ENCODE measurements at regions not wholly inside any gene's neighbourhood (a gene's known extent, or its start where the extent isn't known, plus 50 kb on each side); places are given as distances from the start of the nearest gene placed in this dataset.

DNA sequence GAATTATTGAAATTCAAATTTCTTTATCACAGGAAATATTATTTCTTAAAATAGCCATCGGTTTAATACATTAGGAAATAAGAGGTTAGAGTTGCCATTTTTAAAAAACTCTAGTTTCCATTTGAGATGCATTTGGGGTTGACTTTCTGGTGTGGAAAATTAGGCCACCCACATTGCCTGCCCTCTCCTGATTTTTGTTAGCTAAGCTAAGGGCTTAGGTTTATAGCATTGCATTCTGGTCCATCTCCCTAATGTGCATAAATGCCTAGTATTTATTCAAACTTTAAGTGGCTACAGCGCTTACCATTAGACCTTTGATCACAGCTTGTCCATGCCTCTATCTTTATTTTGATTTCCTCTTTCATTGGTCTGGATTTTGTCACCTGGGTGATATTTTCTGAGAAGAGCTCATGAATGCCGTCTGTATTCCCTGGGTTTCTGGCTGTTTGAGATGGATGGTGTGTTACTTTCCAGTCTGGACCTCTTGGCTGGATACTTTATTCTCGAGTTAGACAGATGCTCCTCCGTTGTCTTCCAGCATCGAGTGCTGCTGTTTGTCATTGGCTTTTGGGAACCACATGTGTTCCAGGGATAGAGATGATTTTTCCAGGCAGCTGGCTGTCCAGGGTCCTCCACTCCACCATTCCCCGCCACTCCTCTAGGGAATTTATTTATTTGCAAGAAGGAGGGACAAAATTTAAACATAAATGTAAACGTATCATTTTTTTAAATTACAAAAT is 120.3 kb downstream of the KATNIP start:
- Histone ChIP-seq H3K14ac (replicated peaks; ENCODE audit: low read depth, low read length) (no peak overlapping the region), H2AK5ac (ENCODE audit: low read depth, low read length) (no peak overlapping the region), H2AFZ (replicated peaks; ENCODE audit: low read length, poor library complexity) (no peak overlapping the region), H2BK120ac (ENCODE audit: low read depth, low read length) (no peak overlapping the region), H3K9me1 (ENCODE audit: insufficient read depth, low read length) (no peaks in the 10 kb centered on the region), H3K9me3 (ENCODE audit: control insufficient read depth, insufficient read depth, low read length) (no peaks in the 10 kb centered on the region), H3K23ac (ENCODE audit: low read depth, low read length) (no peak overlapping the region), H3K4ac (ENCODE audit: low read depth, low read length) (no peak overlapping the region), H4K8ac (ENCODE audit: low read depth in 2 of 2, low read length in 2 of 2) (no peak overlapping the region), H4K5ac (ENCODE audit: low read depth, low read length) (no peak overlapping the region), H2BK20ac (ENCODE audit: low read depth, low read length) (no peak overlapping the region), H4K91ac (ENCODE audit: insufficient read depth, low read depth, low read length) (no peak overlapping the region), H3K79me1 (ENCODE audit: low read depth in 1 of 2, low read length in 2 of 2) (no peaks in the 10 kb centered on the region), H3K18ac (ENCODE audit: low read depth, low read length) (no peak overlapping the region), H3K27ac (ENCODE audit: insufficient read depth, low read length) (no peak overlapping the region), H2BK5ac (ENCODE audit: low read depth, low read length, poor library complexity, severe bottlenecking) (no peak overlapping the region), H3K27me3 (ENCODE audit: control insufficient read depth, insufficient read depth, low read length) (no peaks in the 10 kb centered on the region), H3K56ac (ENCODE audit: extremely low read depth, insufficient read depth, low read length) (no peak overlapping the region), H3K4me2 (ENCODE audit: low read depth, low read length) (no peak overlapping the region), H3K9ac (ENCODE audit: low read depth, low read length) (no peak overlapping the region), H3K4me1 (ENCODE audit: control insufficient read depth, insufficient read depth, low read length) (no peaks in the 10 kb centered on the region), H4K20me1 (ENCODE audit: insufficient read depth, low read length) (no peaks in the 10 kb centered on the region), H2AK9ac (replicated peaks; ENCODE audit: low read depth, low read length, poor library complexity) (no peak overlapping the region), H3K4me3 (ENCODE audit: insufficient read depth, low read depth, low read length) (no peak overlapping the region), H2BK15ac (ENCODE audit: low read depth, low read length) (no peak overlapping the region), H3K36me3 (ENCODE audit: control insufficient read depth, insufficient read depth, low read length) (no peaks in the 10 kb centered on the region)
- ATAC-seq (ENCODE audit: low read depth) (no peak), DNase-seq (no peak)
- ChIA-PET CTCF (interaction anchor here (0.9 kb wide), 1 partner anchor 8 kb away, joined by 3 read pairs; no protein-coding TSS in a partner anchor), POLR2A (ENCODE audit: unreplicated experiment) (no interaction called here)
- dilution Hi-C loops (cut with HindIII; ENCODE audit: low sequenced_read_pairs, unreplicated experiment), result no loop called here
- WGBS, 2 experiments (ENCODE audit: extremely low coverage in 2 of 2, insufficient read length in 1 of 2), result no CpG with 5 or more reads among the region's 8 CpGs
- no peak for TF ChIP-seq SMC3 (IDR thresholded peaks at IDR 0.05; ENCODE audit: low read depth, low read length)
- no peak for TF ChIP-seq FOS (IDR thresholded peaks at IDR 0.05; ENCODE audit: low read depth, low read length)
- TF ChIP-seq RCOR1 (IDR thresholded peaks at IDR 0.05; ENCODE audit: insufficient replicate concordance, low read length), result no peak
- TF ChIP-seq CEBPB (IDR thresholded peaks at IDR 0.05; ENCODE audit: low read depth, low read length), result no peak
- no peak for TF ChIP-seq MAFK (IDR thresholded peaks at IDR 0.05; ENCODE audit: low read depth, low read length)
- TF ChIP-seq MXI1 (IDR thresholded peaks at IDR 0.05; ENCODE audit: borderline replicate concordance, low read depth, low read length), result no peak
- no peak for TF ChIP-seq CHD1 (IDR thresholded peaks at IDR 0.05; ENCODE audit: low read depth, low read length)
- TF ChIP-seq POLR2A (IDR thresholded peaks at IDR 0.05; ENCODE audit: low read depth, low read length), result no peak
- no peak for TF ChIP-seq MAZ (IDR thresholded peaks at IDR 0.05; ENCODE audit: borderline replicate concordance, low read depth, low read length)
- TF ChIP-seq RAD21 (IDR thresholded peaks at IDR 0.05; ENCODE audit: low read length), result no peak
- TF ChIP-seq RFX5 (IDR thresholded peaks at IDR 0.05; ENCODE audit: low read depth, low read length), result no peak
- no peak for TF ChIP-seq NFE2L2 (IDR thresholded peaks at IDR 0.05; ENCODE audit: low read depth, low read length)
- TF ChIP-seq, protein P1, sequence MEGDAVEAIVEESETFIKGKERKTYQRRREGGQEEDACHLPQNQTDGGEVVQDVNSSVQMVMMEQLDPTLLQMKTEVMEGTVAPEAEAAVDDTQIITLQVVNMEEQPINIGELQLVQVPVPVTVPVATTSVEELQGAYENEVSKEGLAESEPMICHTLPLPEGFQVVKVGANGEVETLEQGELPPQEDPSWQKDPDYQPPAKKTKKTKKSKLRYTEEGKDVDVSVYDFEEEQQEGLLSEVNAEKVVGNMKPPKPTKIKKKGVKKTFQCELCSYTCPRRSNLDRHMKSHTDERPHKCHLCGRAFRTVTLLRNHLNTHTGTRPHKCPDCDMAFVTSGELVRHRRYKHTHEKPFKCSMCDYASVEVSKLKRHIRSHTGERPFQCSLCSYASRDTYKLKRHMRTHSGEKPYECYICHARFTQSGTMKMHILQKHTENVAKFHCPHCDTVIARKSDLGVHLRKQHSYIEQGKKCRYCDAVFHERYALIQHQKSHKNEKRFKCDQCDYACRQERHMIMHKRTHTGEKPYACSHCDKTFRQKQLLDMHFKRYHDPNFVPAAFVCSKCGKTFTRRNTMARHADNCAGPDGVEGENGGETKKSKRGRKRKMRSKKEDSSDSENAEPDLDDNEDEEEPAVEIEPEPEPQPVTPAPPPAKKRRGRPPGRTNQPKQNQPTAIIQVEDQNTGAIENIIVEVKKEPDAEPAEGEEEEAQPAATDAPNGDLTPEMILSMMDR (conservative IDR thresholded peaks at IDR 0.05; ENCODE audit: low read depth, low read length), result no peak
- TF ChIP-seq USF2 (IDR thresholded peaks at IDR 0.05; ENCODE audit: low read depth, low read length), result no peak
- TF ChIP-seq, protein P2, sequence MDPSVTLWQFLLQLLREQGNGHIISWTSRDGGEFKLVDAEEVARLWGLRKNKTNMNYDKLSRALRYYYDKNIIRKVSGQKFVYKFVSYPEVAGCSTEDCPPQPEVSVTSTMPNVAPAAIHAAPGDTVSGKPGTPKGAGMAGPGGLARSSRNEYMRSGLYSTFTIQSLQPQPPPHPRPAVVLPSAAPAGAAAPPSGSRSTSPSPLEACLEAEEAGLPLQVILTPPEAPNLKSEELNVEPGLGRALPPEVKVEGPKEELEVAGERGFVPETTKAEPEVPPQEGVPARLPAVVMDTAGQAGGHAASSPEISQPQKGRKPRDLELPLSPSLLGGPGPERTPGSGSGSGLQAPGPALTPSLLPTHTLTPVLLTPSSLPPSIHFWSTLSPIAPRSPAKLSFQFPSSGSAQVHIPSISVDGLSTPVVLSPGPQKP (IDR thresholded peaks at IDR 0.05; ENCODE audit: borderline replicate concordance, low read depth, low read length), result no peak
- TF ChIP-seq BHLHE40 (IDR thresholded peaks at IDR 0.05; ENCODE audit: low read depth, low read length), result no peak
- no TSS peak for BruUV-seq (replicated peaks)
- intact Hi-C loops (cut with micrococcal nuclease), result no loop called here
- in situ Hi-C loops (cut with MboI; ENCODE audit: low sequenced_read_pairs), result no loop called here

Measured in IMR-90 (cell line).